Left forelimb (tissue), 1 donor: ENCODE measurements at regions not wholly inside any gene's neighbourhood (a gene's known extent, or its start where the extent isn't known, plus 50 kb on each side); places are given as distances from the start of the nearest gene placed in this dataset.
"Not testable (repeated sequence)": the region's sequence is repeated elsewhere in the genome, so short reads cannot be mapped to it uniquely, and the experiment has no call there.

Experiments used
- DNase-seq: peaks from one replicate; pipeline ENCODE4 v3.0.0-alpha.2; 2018; ENCODE audit warnings: low spot score

- DNase-seq, result no peak
These were observed 1053.6 kb upstream of the SEL1L start for GRCh38 chr14:82587226-82587625.

- no peak for DNase-seq
These were observed 1061.8 kb upstream of the SEL1L start for GRCh38 chr14:82595466-82595865.

- no peak for DNase-seq
These were observed 1069.1 kb upstream of the SEL1L start for GRCh38 chr14:82602794-82603193.

- no peak for DNase-seq
These were observed 1071.2 kb upstream of the SEL1L start for GRCh38 chr14:82604819-82605218.

GRCh38 chr14:82621881-82622450 lies 1088.3 kb upstream of the SEL1L start:
- no peak for DNase-seq

- DNase-seq, result no peak
These were observed 1092.8 kb upstream of the SEL1L start for GRCh38 chr14:82626156-82627066.

- no peak for DNase-seq
These were observed 1102.3 kb upstream of the SEL1L start for GRCh38 chr14:82635915-82636314.

- no peak for DNase-seq
These were observed 1102.8 kb upstream of the SEL1L start for GRCh38 chr14:82636426-82636825.

GRCh38 chr14:82641050-82641540 lies 1107.4 kb upstream of the SEL1L start:
- no peak for DNase-seq

- DNase-seq, result no peak
These were observed 1108.8 kb upstream of the SEL1L start for GRCh38 chr14:82642425-82642824.

- DNase-seq, result no peak
These were observed 1113.6 kb upstream of the SEL1L start for GRCh38 chr14:82647088-82647810.

GRCh38 chr14:82655770-82656169 lies 1122.1 kb upstream of the SEL1L start:
- no peak for DNase-seq

GRCh38 chr14:82657186-82657675 lies 1123.6 kb upstream of the SEL1L start:
- DNase-seq, result no peak

GRCh38 chr14:82661258-82661657 lies 1127.6 kb upstream of the SEL1L start:
- DNase-seq, result no peak

- DNase-seq, result no peak
These were observed 1133.4 kb upstream of the SEL1L start for GRCh38 chr14:82667006-82667405.

GRCh38 chr14:82667501-82667900 lies 1133.8 kb upstream of the SEL1L start:
- DNase-seq, result no peak

- no peak for DNase-seq
These were observed 1142.8 kb upstream of the SEL1L start for GRCh38 chr14:82676403-82676802.

- no peak for DNase-seq
These were observed 1156.3 kb upstream of the SEL1L start for GRCh38 chr14:82689948-82690347.

- DNase-seq, result not testable (repeated sequence)
These were observed 1157.5 kb upstream of the SEL1L start for GRCh38 chr14:82691191-82691590.

- no peak for DNase-seq
These were observed 1161.2 kb upstream of the SEL1L start for GRCh38 chr14:82694820-82695219.

GRCh38 chr14:82704218-82704617 lies 1170.6 kb upstream of the SEL1L start:
- DNase-seq, result no peak

- no peak for DNase-seq
These were observed 1176.7 kb upstream of the SEL1L start for GRCh38 chr14:82710267-82710841.
